ENCODE measurements at regions not wholly inside any gene's neighbourhood (a gene's known extent, or its start where the extent isn't known, plus 50 kb on each side); places are given as distances from the start of the nearest gene placed in this dataset.

DNA sequence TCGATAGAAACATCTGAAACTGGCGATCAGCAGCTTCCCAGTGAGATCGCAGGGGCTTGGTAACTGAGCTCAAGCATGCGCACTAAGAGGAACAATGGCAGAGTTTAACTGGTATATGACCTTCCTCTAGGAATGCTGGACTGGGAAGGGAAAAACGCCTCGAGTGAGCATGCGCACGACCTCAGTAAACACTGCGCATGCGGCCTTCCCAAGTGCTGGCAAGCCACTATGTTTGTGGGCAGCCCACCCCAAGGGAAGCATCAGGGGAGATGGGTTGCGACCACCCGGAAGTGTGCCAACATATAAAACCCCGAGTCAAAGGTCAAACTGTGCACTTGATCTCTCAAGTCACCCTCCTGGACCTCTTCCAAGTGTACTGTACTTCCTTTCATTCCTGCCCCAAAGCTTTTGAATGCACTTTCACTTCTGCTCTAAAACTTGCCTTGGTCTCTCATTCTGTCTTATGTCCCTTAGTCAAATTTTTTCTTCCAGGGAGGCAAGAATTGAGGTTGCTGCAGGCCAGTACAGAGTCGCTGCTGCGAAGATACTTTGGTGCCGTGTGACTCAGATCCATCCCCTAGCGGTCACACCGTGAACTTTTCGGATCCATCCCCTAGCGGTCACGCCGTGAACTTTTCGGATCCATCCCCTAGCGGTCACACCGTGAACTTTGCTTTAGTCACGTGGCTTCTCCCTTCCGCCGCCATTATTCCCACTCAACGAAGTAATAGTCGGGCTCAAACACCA lies 243.3 kb downstream of the FAM43A start:
- DNase-seq (peak; percentile 50), ATAC-seq (ENCODE audit: poor library complexity) (peak; percentile 40)
- intact Hi-C loops (cut with DNase I) = no loop called here

DNA sequence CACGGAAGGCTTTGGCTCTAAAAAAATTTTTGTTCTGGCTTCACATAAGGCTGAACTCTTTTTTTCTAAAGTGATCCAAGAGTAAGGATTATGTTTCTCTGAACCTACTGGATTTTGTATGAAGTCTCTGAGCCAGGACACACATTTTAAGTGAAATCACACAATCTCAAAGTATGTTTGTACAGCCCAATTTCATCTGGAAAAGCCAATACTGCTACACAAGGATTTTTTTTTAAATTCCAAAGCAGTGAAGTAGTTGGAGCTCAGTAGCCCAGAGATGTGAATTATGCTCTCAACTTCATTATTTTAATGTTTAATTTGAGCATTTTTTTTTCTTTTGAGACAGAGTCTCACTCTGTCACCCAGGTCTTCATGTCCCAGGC lies 243.9 kb downstream of the FAM43A start:
- intact Hi-C loops (cut with DNase I) = no loop called here
- DNase-seq = no peak
- no peak for ATAC-seq (ENCODE audit: poor library complexity)

DNA sequence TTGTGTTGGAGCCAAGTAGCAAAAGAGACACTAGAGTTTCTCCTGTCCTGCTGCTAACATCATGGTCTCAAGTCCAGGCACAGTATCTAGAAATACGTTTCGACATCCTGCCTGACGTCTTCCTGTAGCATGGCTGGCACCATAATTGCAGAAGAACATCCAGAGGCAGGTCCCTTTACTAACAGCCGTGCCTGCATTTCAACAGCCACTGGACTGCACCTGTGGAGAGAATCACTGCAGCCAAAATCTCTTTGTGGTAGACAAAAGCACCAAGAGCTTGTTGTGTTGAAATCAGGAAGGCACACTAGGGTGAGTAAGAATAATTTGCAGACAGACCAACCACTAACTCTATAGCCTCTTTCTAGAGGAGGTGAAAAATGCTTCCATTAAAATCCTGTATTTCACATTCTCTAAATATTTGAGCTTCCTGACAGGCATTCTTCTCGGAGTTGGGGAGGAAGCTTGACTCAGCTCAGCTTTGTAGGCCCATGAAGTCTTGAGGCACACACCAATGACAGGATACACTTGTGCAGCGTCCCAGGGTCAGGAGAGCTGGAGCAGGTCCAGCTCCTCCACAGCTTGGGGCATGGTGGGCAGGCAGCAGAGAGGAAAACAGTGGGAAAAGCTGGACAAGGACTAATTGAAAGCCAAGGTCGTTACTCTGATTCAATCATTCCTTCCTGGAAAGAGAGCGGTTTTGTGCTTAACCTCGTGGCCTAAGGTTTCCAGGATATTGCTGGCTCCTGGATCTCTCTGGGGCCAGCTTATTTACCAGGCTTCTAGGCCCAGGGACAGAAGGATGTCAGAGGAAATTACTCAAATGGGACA lies 244.9 kb downstream of the FAM43A start:
- ATAC-seq (ENCODE audit: poor library complexity) = peak; percentile 73
- peak; percentile 73 for DNase-seq
- intact Hi-C loops (cut with DNase I) = no loop called here

DNA sequence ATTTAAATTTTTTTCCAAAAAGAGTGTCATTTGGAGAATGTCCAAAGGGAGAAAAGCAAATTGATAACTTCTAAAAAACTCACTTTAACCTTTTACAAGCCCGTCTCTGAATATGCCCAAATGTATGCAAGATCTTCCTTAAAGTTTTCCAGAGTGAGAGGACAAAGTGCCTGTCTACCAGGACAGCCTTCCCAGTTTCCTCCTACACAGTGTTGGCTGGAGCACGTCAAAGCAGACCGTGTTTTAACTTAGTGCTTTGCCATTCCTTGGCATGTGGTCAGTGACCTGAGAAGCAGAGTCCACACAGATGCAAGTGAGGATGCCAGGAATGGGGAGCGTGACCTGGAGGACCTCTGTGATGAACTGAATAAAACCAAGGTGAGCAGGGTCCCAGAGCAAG lies 245.7 kb downstream of the FAM43A start:
- DNase-seq (no peak), ATAC-seq (ENCODE audit: poor library complexity) (no peak)
- intact Hi-C loops (cut with DNase I) = no loop called here

DNA sequence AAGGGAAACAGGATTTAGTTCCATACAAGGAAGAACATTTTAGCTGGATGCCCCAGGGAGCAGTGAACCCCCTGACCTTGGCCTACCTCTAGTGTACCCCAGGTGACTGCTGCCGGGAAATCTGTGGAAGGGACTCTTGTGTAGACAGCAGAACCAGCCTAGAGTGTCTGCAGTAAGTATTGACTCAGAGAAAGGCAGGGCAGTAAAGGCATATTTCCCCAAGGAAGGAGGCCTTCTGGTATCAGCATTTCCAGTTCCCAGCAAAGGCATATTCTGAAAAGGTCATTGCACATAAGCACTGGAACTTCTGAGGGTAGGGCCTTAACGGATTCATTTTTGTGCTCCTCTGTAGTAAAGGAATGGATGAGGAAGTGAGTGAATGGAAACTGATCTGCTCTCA lies 246.2 kb downstream of the FAM43A start:
- no peak for DNase-seq
- no peak for ATAC-seq (ENCODE audit: poor library complexity)
- intact Hi-C loops (cut with DNase I) = no loop called here

DNA sequence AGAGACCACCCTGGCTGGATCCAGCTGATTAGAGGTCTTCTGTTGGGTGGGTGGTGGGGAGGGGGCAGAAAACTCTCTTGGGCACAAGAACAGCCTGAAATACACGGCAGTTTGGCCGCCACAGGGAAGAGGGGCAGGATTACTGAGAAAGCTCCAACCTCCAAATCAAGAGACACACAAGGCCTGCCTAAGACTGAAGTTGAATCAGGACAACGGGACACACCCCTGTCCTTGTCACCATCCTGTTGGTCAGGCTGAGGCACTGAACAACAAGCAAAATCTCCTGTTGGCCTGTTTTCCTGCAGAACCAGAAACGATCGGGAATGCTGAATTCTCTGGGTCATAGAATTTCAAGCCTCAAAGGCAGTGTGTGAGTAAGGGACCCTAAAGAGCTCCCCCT lies 247.8 kb downstream of the FAM43A start:
- no peak for ATAC-seq (ENCODE audit: poor library complexity)

DNA sequence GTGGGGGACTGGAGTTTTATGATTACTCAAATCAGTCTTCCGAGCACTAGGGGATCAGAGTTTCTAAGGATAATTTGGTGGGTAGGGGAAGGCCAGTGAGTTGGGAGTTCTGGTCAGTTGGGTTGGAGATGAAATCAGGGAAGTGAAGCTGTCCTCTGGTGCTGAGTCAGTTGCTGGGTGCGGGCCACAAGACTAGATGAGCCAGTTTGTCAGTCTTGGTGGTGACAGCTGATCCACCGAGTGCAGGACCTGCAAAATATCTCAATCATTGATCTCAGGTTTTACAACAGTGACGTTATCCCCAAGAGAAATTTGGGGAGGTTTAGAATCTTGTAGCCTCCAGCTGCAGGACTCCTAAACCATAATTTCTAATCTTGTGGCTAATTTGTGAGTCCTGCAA lies 249.4 kb downstream of the FAM43A start:
- peak; percentile 60 for DNase-seq
- intact Hi-C loops (cut with DNase I) = no loop called here
- no peak for ATAC-seq (ENCODE audit: poor library complexity)

More for the DNA sequence above, 247.8 kb downstream of the FAM43A start:
- DNase-seq = no peak
- intact Hi-C loops (cut with DNase I) = no loop called here

DNA sequence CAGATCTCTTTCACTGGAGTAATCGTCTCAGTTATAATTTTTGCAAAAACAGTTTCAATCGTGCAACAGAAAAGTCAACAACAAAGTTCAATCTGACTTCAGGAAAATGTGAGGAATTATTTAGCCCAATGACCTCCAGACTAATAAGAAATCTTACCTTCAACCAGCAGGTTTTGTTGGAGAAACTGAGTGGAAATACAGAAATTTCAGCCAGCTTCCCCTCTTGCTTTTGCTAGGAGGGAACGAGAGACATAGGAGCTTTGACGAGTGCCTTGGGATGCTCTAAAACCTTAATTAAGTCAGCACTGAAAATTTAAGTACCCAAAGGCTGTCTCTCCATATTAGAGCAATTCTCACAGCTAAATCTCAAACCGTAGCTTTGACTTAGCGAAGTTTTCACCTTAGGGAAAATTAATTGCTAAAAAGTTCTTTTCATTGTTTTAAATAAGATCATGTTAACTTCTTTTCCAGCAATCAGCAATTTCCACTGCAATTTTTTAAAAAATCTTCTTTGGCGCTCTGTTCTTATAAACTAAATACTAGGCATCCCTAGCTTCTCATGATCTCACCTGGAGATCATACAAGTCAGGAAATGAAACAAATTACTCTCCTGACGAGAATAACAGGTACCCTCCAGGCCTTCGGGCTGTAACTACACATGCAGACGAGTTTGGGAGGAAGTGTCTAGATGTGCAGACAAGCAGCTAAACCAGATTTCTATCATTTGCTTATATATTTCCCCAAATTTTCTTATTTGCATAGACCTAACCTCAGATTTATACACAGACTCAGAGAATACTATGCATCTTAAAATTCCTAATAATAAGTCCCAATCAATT lies 250.2 kb downstream of the FAM43A start:
- DNase-seq = no peak
- ATAC-seq (ENCODE audit: poor library complexity) = no peak
- intact Hi-C loops (cut with DNase I) = no loop called here

DNA sequence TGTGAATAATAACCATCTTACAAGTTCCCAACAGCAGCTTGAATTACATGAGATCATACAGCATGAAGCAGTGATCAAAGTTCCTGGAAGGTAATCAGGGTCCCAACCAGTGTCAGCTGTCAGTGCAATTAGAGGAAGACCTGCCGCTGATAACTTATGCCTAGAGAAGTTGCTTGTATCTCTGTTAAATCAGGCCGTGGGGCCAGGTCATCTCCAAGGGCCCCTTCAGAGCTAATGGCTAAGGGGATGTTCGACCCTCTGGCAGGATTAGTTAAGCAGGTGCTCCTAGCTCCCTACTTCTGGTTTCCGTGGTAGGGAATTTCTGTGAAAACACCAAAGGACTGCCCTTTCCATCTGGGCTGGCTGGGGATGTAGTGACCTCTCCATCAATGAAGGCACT lies 251.0 kb downstream of the FAM43A start:
- ATAC-seq (ENCODE audit: poor library complexity) (no peak), DNase-seq (no peak)
- intact Hi-C loops (cut with DNase I) = no loop called here

DNA sequence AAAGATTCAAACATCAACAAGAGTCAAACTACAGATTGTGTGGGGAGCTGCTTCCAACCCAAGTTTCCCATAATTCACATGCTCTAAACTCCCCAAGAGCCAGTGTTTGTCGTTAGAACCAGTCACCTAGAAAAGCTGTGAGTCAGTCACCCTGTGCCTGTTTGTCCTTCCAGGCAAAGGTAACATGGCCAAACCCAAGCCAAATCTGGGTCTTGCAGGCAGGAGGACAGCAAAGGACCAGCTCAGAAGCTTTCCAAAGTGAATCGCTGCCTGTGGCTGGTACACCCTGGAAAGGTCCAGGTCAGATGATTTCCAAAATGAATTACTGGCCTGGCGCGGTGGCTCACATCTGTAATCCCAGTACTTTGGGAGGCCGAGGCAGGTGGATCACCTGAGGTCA lies 251.5 kb downstream of the FAM43A start:
- ATAC-seq (ENCODE audit: poor library complexity) = no peak
- no peak for DNase-seq

DNA sequence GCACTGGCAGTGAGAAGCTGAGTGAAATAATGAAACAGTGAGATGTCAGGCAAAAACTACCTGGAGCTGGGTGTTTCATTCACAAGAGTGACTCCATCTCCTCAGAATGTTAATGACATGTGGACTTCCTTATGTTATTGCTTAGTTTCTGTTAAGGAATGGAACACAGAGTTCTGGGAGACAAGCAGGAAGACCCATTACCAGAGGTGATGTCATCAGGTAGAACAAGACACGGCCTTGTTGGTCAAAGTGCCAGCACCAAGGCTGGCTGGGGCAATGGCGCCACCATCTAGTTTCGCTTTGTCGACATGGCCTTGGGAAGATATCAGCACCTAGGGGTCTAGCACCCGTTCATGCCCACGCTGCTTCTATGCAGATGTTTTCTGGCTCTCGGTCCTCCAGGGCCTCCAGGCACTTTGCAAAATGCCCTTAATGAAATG lies 252.2 kb downstream of the FAM43A start:
- DNase-seq (no peak), ATAC-seq (ENCODE audit: poor library complexity) (no peak)
- intact Hi-C loops (cut with DNase I) = no loop called here

More for the DNA sequence above, 251.5 kb downstream of the FAM43A start:
- intact Hi-C loops (cut with DNase I) = no loop called here

DNA sequence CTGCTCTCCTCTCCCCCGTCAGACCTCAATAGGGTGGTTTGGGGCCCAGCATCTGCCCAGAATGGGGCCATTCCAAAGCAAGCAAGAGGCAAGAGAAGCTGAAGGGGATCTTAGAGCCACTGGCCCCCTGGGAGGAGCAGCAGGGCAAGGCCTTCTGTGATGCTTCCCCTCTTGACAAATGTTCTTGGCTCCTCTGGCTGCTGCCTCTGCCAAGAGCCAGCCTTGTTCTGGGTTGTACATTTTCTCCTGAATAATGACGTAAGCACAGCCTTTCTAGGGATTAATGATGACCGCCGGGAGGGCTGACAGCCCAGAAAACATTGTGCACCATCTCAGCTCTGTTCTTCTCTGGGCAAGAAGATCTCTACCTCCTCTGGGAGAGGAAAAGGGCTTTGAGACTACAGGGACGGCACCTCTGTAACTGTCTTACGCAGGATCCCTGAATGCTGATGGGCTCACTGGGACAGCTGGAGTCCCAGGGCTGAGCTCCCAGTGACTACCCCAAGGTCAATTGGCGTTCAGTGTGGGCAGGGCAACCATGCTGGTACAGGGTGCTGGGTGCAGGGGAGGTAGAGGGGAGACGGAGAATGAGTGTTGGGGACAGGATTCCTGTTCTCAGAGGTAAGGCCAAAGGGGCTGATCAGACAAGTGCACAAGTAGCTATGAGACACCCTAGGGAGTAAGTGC lies 253.3 kb downstream of the FAM43A start:
- intact Hi-C loops (cut with DNase I) = no loop called here
- ATAC-seq (ENCODE audit: poor library complexity) = peak; percentile 64
- DNase-seq = peak; percentile 61

DNA sequence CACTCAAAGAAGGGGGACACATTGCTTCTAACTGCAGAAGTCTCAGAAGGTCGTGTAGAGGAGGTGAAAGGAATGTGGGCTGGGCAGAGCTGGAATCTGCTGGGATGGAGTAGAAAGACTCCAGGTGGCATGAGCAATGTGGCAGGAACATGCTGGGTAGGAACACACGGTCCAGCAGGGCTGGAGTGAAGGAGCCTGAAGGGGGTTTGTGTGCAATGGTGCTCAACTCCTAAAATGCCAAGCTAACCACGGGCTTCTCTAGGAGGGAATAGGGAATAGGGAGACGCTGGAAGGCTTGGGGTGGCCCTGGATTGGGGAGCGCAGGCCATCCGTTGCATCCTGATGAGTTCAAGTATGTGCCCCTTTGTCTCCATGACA lies 253.8 kb downstream of the FAM43A start:
- DNase-seq (no peak), ATAC-seq (ENCODE audit: poor library complexity) (no peak)
- intact Hi-C loops (cut with DNase I) = no loop called here

DNA sequence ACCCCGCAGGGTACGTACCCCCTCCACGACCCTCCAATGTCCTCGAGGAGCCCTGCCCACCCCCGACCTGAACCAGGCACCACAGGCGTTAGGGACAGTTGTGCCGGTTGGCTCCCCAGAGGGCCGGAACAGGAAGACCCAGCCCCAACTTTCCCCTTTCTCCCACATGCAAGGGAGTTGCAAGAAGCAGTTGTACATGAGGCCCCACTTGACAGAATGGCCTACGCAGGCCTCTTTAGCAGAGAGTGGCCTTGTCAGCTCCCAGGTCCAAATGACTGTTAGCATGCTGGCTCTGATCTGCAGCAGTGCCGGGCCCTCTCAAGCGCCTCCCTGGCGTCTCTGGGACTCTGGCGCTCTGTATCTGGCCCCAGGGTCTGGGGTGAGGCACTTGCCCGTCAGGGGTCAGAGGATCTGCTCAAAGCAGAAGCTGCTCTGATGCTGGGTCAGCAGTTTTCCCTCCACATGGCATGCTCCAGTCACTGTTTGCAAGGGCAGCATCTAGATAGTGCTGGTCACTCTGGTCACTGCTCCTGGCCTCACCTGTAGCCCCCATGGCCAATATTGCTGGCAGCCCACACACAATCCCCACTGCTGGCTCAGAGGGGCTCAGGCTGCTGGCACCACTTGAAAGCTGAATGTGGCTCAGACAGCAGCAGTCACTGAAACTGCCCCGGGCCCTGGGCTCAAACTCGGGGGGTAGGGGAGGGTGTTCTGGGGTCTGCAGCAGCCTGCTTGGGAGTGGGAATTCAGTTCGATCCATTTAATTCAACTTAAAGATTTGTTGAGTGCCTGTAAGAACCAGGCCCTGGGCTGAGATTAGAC lies 254.5 kb downstream of the FAM43A start:
- intact Hi-C loops (cut with DNase I) = no loop called here

DNA sequence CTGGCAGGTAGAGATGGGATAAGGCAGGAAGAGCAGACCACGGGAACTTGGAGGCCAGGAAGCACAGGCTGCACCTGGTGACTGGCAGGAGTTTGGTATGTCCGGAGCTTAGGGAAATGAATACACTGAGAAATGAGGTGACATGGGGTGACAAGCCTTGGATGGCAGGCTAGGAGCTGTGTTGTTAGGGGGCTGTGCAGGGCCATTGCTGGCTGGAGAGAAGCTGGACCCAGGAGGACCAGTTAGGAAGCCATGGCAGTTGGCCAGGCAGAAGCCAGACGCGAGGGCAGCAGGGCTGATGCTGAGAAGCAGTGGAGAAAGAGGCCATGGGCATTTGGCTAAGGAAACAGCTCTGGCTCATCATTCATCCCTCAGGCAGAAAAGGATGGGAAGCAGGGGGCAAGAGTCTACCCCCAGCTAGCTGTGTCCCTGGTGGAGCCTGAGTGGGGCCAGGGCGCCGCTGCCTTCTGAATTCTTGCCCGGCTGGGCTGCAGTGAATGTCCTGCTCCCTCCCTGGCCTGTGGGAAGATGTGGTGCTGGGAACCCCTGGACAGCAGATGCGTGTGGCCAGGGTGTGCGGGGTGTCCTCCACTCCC lies 255.8 kb downstream of the FAM43A start:
- DNase-seq = no peak
- ATAC-seq (ENCODE audit: poor library complexity) = no peak
- intact Hi-C loops (cut with DNase I) = no loop called here

More for the DNA sequence above, 254.5 kb downstream of the FAM43A start:
- ATAC-seq (ENCODE audit: poor library complexity) = no peak
- no peak for DNase-seq

DNA sequence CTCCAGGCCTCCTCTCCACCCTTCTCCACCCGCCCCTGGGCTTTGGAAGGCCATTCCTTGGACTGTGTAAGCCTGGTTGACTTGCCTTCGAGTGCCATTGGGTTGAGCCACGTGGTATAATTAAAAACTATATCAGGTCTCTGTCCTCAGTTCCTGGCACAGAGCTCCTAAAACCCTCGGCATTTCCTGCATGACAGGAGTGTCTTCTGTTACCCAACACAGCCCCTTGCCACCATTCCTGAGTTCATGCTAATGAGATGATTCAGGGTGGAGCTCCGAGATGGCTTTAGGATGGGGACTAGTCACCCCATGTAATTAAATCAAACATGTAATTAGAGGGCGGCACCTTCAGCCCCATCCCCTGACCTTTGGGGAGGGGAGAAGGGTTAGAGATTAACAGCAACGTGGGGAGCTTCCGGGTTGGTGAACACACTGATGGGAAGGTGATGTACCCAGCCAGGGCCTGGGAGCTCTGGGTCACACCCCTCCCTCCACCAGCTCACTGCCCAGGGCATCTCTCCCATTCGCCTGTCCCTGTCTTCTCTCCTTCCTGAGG lies 256.4 kb downstream of the FAM43A start:
- intact Hi-C loops (cut with DNase I) = no loop called here
- no peak for ATAC-seq (ENCODE audit: poor library complexity)
- no peak for DNase-seq

DNA sequence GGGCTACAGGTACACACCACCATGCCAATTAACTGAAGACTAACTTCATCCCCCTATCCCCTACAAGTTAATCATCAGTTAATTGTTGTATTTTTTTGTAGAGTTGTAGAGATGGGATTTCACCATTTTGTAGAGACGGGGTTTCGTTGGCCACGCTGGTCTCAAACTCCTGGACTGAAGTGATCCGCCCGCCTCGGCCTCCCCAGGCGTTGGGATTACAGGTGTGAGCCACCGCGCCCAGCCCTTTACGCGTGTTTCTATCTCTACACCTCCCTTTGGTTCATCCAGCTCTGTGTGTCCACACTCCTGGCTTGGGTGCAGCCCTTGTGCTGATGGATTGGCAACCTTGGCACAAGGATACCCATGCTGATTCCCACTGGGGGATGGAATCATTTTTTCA lies 258.8 kb downstream of the FAM43A start:
- DNase-seq = no peak
- ATAC-seq (ENCODE audit: poor library complexity) = no peak
- intact Hi-C loops (cut with DNase I) = no loop called here

All from Right ventricle myocardium superior (tissue), 1 donor.